Activated CD4-positive, alpha-beta T cell treated with anti-CD3 and anti-CD28 coated beads for 1 hour (primary cell): ENCODE measurements at regions not wholly inside any gene's neighbourhood (a gene's known extent, or its start where the extent isn't known, plus 50 kb on each side); places are given as distances from the start of the nearest gene placed in this dataset.

Experiments used
- DNase-seq: peaks from one replicate; pipeline ENCODE4 v3.0.0-alpha.2; 2020

GRCh38 chr16:85462714-85463611, 150.2 kb upstream of the GSE1 start:
- DNase-seq = no peak

GRCh38 chr16:85463672-85464382, 149.3 kb upstream of the GSE1 start:
- DNase-seq = no peak

GRCh38 chr16:85464383-85465305, 148.5 kb upstream of the GSE1 start:
- DNase-seq = no peak

- DNase-seq = no peak
Measured at GRCh38 chr16:85465328-85466303, 147.5 kb upstream of the GSE1 start.

GRCh38 chr16:85466304-85466700, 146.8 kb upstream of the GSE1 start:
- DNase-seq = no peak

- DNase-seq = no peak
Measured at GRCh38 chr16:85466989-85467388, 146.1 kb upstream of the GSE1 start.

GRCh38 chr16:85469929-85470590, 143.1 kb upstream of the GSE1 start:
- no peak for DNase-seq

- no peak for DNase-seq
Measured at GRCh38 chr16:85470873-85471272, 142.2 kb upstream of the GSE1 start.

GRCh38 chr16:85471469-85472431, 141.4 kb upstream of the GSE1 start:
- DNase-seq = no peak

- DNase-seq = no peak
Measured at GRCh38 chr16:85472514-85472913, 140.6 kb upstream of the GSE1 start.

GRCh38 chr16:85473323-85473722, 139.8 kb upstream of the GSE1 start:
- no peak for DNase-seq

- DNase-seq = no peak
Measured at GRCh38 chr16:85473909-85474620, 139.1 kb upstream of the GSE1 start.

GRCh38 chr16:85474621-85475217, 138.4 kb upstream of the GSE1 start:
- DNase-seq = no peak

- DNase-seq = no peak
Measured at GRCh38 chr16:85475233-85475632, 137.9 kb upstream of the GSE1 start.

GRCh38 chr16:85475691-85476300, 137.3 kb upstream of the GSE1 start:
- DNase-seq = no peak

GRCh38 chr16:85476389-85476788, 136.7 kb upstream of the GSE1 start:
- no peak for DNase-seq

GRCh38 chr16:85477801-85478363, 135.2 kb upstream of the GSE1 start:
- no peak for DNase-seq
